ENCODE measurements at regions not wholly inside any gene's neighbourhood (a gene's known extent, or its start where the extent isn't known, plus 50 kb on each side); places are given as distances from the start of the nearest gene placed in this dataset.

- WGBS: 72% methylated on average over 1 of the region's 1 CpG
- H3K9me3 ChIP-seq (ENCODE audit: control insufficient read depth in 4 of 4, low read length in 3 of 4): no peaks in the 10 kb centered on the region
- H3K27ac ChIP-seq (ENCODE audit: low read depth in 1 of 2, low read length in 2 of 2): no peak overlapping the region
- TF ChIP-seq, protein P1, sequence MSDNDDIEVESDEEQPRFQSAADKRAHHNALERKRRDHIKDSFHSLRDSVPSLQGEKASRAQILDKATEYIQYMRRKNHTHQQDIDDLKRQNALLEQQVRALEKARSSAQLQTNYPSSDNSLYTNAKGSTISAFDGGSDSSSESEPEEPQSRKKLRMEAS (IDR thresholded peaks at IDR 0.05): no peak
- no peak for TF ChIP-seq ZBTB33 (IDR thresholded peaks at IDR 0.05)
- no peak for TF ChIP-seq YY1 (IDR thresholded peaks at IDR 0.05)
- TF ChIP-seq JUND (IDR thresholded peaks at IDR 0.05): no peak
- no peak for TF ChIP-seq GABPA (IDR thresholded peaks at IDR 0.05 in 1 of 2, conservative IDR thresholded peaks at IDR 0.05 in 1 of 2)
- TF ChIP-seq ATF3 (IDR thresholded peaks at IDR 0.05): no peak
- no peak for TF ChIP-seq NR2F2 (IDR thresholded peaks at IDR 0.05)
- no peak for TF ChIP-seq EGR1 (IDR thresholded peaks at IDR 0.05; ENCODE audit: low read depth in 2 of 2)
- TF ChIP-seq TAF1 (conservative IDR thresholded peaks at IDR 0.05): no peak
- no peak for TF ChIP-seq HNF4G (IDR thresholded peaks at IDR 0.05)
- no peak for TF ChIP-seq RXRA (IDR thresholded peaks at IDR 0.05)
- TF ChIP-seq CTCF (IDR thresholded peaks at IDR 0.05; ENCODE audit: low read depth, low read length, missing input control): no peak
- TF ChIP-seq RAD21 (IDR thresholded peaks at IDR 0.05): no peak
- TF ChIP-seq, protein P2, sequence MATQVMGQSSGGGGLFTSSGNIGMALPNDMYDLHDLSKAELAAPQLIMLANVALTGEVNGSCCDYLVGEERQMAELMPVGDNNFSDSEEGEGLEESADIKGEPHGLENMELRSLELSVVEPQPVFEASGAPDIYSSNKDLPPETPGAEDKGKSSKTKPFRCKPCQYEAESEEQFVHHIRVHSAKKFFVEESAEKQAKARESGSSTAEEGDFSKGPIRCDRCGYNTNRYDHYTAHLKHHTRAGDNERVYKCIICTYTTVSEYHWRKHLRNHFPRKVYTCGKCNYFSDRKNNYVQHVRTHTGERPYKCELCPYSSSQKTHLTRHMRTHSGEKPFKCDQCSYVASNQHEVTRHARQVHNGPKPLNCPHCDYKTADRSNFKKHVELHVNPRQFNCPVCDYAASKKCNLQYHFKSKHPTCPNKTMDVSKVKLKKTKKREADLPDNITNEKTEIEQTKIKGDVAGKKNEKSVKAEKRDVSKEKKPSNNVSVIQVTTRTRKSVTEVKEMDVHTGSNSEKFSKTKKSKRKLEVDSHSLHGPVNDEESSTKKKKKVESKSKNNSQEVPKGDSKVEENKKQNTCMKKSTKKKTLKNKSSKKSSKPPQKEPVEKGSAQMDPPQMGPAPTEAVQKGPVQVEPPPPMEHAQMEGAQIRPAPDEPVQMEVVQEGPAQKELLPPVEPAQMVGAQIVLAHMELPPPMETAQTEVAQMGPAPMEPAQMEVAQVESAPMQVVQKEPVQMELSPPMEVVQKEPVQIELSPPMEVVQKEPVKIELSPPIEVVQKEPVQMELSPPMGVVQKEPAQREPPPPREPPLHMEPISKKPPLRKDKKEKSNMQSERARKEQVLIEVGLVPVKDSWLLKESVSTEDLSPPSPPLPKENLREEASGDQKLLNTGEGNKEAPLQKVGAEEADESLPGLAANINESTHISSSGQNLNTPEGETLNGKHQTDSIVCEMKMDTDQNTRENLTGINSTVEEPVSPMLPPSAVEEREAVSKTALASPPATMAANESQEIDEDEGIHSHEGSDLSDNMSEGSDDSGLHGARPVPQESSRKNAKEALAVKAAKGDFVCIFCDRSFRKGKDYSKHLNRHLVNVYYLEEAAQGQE (IDR thresholded peaks at IDR 0.05): no peak
- no peaks in the 10 kb centered on the region for H3K36me3 ChIP-seq (ENCODE audit: control insufficient read depth in 4 of 4, insufficient read depth in 3 of 4, low read depth in 1 of 4, low read length in 3 of 4)
- H3K4me3 ChIP-seq (ENCODE audit: low read depth in 1 of 3, low read length in 3 of 3): no peak overlapping the region
- no peaks in the 10 kb centered on the region for H3K27me3 ChIP-seq (ENCODE audit: control insufficient read depth in 4 of 4, insufficient read depth in 4 of 4, low read length in 3 of 4)
- no peaks in the 10 kb centered on the region for H3K4me1 ChIP-seq (ENCODE audit: control insufficient read depth in 4 of 4, insufficient read depth in 4 of 4, low read length in 3 of 4)
- DNase-seq (ENCODE audit: low spot score): no peak
- H3K9ac ChIP-seq (ENCODE audit: low read depth in 1 of 2, low read length in 2 of 2): no peak overlapping the region
Measured at GRCh38 chr2:175403599-175404221, 222.2 kb upstream of the ATP5MC3 start.

- Histone ChIP-seq H3K4me3 (ENCODE audit: low read depth in 1 of 3, low read length in 3 of 3) (no peak overlapping the region), H3K27me3 (ENCODE audit: control insufficient read depth in 4 of 4, insufficient read depth in 4 of 4, low read length in 3 of 4) (no peaks in the 10 kb centered on the region), H3K9me3 (ENCODE audit: control insufficient read depth in 4 of 4, low read length in 3 of 4) (no peaks in the 10 kb centered on the region), H3K27ac (ENCODE audit: low read depth in 1 of 2, low read length in 2 of 2) (no peak overlapping the region), H3K4me1 (ENCODE audit: control insufficient read depth in 4 of 4, insufficient read depth in 4 of 4, low read length in 3 of 4) (no peaks in the 10 kb centered on the region), H3K36me3 (ENCODE audit: control insufficient read depth in 4 of 4, insufficient read depth in 3 of 4, low read depth in 1 of 4, low read length in 3 of 4) (no peaks in the 10 kb centered on the region), H3K9ac (ENCODE audit: low read depth in 1 of 2, low read length in 2 of 2) (no peak overlapping the region)
- no peak for TF ChIP-seq CTCF (IDR thresholded peaks at IDR 0.05; ENCODE audit: low read depth, low read length, missing input control)
- no peak for TF ChIP-seq RAD21 (IDR thresholded peaks at IDR 0.05)
- TF ChIP-seq TAF1 (conservative IDR thresholded peaks at IDR 0.05): no peak
- DNase-seq (ENCODE audit: low spot score): no peak
- WGBS: 64% methylated on average over 2 of the region's 2 CpGs
Measured at GRCh38 chr2:175402571-175402970, 221.1 kb upstream of the ATP5MC3 start.
